ENCODE measurements at regions not wholly inside any gene's neighbourhood (a gene's known extent, or its start where the extent isn't known, plus 50 kb on each side); places are given as distances from the start of the nearest gene placed in this dataset.
"Not testable (repeated sequence)": the region's sequence is repeated elsewhere in the genome, so short reads cannot be mapped to it uniquely, and the experiment has no call there.

- no peak for TF ChIP-seq CTCF (IDR thresholded peaks at IDR 0.05; ENCODE audit: low read depth, low read length)
- no peak for DNase-seq (ENCODE audit: extremely low read depth, low read depth)
Measured at GRCh38 chr2:239548965-239549595, 148.3 kb upstream of the HDAC4 start.

DNA sequence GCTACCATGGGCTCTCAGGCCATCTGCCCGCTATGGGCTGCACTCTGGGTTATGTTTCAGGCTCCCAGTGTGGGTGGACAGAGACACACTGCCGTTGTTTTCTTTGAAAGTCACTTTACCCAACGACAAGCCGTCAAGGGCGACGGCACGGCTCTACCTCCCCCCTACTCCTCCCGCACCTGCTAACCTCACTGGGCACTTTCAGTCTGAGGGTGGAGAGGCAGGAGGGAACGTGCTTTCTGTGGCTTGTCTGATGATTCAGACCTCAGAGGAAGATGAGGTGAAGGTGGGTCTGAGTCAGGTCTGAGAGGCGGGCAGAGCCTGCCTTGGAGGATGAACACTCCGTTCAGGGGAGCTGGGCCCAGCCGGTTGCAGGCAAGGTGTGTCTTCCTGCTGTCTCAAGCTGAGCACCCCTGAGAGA is 147.6 kb upstream of the HDAC4 start:
- no peak for TF ChIP-seq CTCF (IDR thresholded peaks at IDR 0.05; ENCODE audit: low read depth, low read length)
- DNase-seq (ENCODE audit: extremely low read depth, low read depth): no peak

DNA sequence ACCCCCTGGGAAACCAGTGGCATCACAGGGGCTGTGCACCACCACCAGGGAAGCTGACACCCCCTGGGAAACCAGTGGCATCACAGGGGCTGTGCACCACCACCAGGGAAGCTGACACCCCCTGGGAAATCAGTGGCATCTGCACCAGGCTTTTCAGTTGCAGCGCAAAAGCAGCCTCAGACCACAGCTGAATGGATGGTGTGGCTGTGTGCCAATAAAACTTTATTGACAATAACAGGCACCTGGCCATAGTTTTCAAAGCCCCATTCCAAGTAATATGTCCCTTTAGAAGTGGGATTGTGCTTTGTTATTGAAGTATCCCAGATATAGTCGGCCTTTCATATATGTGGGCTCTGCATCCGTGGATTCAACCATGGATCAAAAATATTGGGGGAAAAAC is 146.3 kb upstream of the HDAC4 start:
- not testable (repeated sequence) for DNase-seq (ENCODE audit: extremely low read depth, low read depth)

- TF ChIP-seq CTCF (IDR thresholded peaks at IDR 0.05; ENCODE audit: low read depth, low read length): no peak
- DNase-seq (ENCODE audit: extremely low read depth, low read depth): no peak
Measured at GRCh38 chr2:239546541-239546940, 145.7 kb upstream of the HDAC4 start.

GRCh38 chr2:239545741-239546392 is 145.0 kb upstream of the HDAC4 start:
- no peak for TF ChIP-seq CTCF (IDR thresholded peaks at IDR 0.05; ENCODE audit: low read depth, low read length)

DNA sequence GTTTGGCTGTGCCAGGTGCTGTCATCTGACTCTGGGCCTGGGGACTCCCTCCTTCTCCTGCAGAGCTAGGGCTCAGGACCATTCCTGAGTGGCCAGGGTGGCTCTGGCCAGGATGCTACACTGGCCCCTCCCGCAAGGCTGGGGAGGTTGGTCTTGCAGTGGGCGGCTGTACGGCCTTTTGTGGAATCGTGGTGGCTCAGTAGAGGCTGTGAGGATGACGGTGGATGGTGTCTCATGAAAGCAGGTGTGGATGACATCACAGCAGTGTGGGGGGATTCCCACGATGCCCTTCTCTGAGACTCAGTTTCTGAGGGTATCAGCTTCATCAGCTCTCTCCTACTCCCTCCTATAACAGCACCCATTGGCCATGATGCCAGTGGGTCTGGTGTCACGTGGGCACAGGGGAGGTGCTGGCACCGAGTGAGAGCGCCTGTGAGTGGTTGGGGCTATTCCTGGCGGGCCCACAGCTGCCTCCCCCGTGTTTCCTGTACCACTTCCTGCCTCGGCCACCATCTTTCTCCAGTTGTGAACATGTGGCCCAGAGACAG is 144.2 kb upstream of the HDAC4 start:
- TF ChIP-seq CTCF (IDR thresholded peaks at IDR 0.05; ENCODE audit: low read depth, low read length): no peak
- DNase-seq (ENCODE audit: extremely low read depth, low read depth): no peak

More at GRCh38 chr2:239545741-239546392, 145.0 kb upstream of the HDAC4 start:
- DNase-seq (ENCODE audit: extremely low read depth, low read depth): no peak

- DNase-seq (ENCODE audit: extremely low read depth, low read depth): peak; percentile 3
- TF ChIP-seq CTCF (IDR thresholded peaks at IDR 0.05; ENCODE audit: low read depth, low read length): no peak
Measured at GRCh38 chr2:239544143-239544917, 143.5 kb upstream of the HDAC4 start.
